ENCODE measurements at regions not wholly inside any gene's neighbourhood (a gene's known extent, or its start where the extent isn't known, plus 50 kb on each side); places are given as distances from the start of the nearest gene placed in this dataset.
"Not testable (repeated sequence)": the region's sequence is repeated elsewhere in the genome, so short reads cannot be mapped to it uniquely, and the experiment has no call there.

- TF ChIP-seq CTCF (IDR thresholded peaks at IDR 0.05; ENCODE audit: low read length); EZH2 (IDR thresholded peaks at IDR 0.05; ENCODE audit: borderline replicate concordance, low read length): not testable (repeated sequence)
Measured at GRCh38 chr7:65081669-65082055, 75.2 kb upstream of the ERV3-1 start.
